Erythroblast (primary cell): ENCODE measurements at regions not wholly inside any gene's neighbourhood (a gene's known extent, or its start where the extent isn't known, plus 50 kb on each side); places are given as distances from the start of the nearest gene placed in this dataset.

ENCODE experiments used
- DNase-seq, 2 experiments: peaks; one replicate each; lab custom pipeline; 2025; lab: John Stamatoyannopoulos, UW
- GATA1 ChIP-seq: IDR thresholded peaks from 2 replicates; pipeline ENCODE4 v1.6.1; 2011; ENCODE audit warnings: low read depth, mild to moderate bottlenecking, control low read depth, low read length, moderate library complexity
- POLR2A ChIP-seq: IDR thresholded peaks from 2 replicates; pipeline ENCODE4 v1.6.1; 2011; ENCODE audit warnings: mild to moderate bottlenecking, low read length

DNA sequence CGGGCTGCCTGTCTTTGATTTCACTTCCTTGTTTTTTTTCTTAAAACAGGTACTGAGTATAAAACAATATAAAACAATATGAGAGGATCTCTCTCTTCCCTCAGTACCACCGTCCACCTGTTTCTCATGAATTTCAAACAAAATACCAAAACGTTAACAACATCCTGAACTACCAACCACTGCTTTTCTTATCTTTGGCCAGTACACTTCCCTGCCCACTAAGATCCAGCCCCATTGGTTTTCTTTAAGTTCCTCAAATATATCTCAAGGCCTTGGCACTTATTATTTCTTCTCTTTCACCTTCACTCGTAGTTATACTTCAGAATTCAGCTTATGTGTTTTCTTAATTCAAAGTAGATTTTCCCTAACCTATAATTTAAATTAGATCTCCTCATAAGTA is 370.2 kb upstream of the GRIA3 start:
- TF ChIP-seq POLR2A: no peak
- TF ChIP-seq GATA1: no peak
- no peak for DNase-seq

DNA sequence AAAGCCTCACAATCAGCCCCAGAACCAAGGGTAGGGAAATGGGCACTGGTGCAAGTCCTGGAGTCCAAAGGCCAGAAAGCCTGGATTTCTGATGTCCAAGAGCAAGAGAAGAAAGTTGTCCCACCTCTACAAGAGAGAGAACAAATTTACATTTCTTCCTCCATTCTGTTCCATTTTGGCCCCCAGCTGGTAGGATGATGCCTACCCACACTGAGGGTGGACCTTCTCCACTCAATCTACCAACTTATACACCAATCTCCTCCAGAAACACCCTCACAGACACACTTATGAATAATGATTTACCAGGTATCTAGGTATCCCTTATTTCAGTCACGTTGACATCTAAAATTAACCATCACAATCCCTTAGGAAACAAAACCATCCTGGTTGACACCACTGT is 367.8 kb upstream of the GRIA3 start:
- no peak for TF ChIP-seq POLR2A
- no peak for TF ChIP-seq GATA1
- no peak for DNase-seq

DNA sequence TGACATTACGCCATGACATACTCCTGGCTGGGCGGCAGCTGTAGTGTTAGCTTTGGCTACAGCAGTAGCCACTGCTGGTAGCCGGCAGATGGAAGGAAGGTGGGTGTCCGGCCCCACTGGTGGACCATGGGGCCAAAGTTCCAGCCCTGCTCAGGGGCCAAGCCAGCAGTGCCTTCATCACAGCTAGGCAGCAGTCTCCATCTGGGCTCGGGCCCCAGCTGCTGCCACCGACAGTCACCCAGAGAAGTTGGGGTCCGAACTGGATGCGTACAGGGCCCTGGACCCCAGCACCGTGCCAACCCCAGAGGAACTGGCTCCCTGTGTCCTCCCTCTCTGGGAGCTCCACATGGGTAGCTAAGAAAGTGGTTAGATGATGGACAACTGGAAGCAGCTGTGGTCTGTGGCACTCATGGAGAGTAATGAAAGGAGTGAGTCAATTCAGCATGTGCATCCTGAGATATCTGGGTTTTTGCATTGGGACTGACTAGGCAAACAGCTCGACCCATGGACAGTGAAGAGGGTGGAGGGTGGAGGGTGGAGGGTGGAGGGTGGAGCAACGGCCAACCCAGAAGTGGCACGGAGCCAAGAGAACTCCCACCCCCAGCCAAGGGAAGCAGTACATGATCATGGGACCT is 366.6 kb upstream of the GRIA3 start:
- DNase-seq: no peak
- TF ChIP-seq POLR2A (no peak), GATA1 (no peak)

DNA sequence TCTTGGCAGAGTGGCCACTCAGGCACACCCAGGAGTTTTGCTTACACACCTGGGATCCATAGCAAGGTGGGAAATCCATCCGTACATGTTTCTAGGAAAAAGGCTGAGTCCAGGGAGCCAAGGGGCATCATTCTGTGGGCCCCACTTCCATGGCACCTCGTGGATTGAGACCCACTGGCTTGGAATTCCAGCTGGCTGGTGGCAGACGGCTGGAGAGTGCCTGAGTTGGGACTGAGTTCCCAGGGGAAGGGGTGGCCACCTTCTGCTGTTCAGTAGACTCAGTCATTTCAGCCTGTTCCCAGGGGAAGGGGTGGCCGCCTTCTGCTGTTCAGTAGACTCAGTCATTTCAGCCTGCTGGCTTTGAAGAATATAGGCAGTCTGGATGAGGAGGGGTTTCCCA is 366.0 kb upstream of the GRIA3 start:
- DNase-seq: no peak
- TF ChIP-seq POLR2A (no peak), GATA1 (no peak)

DNA sequence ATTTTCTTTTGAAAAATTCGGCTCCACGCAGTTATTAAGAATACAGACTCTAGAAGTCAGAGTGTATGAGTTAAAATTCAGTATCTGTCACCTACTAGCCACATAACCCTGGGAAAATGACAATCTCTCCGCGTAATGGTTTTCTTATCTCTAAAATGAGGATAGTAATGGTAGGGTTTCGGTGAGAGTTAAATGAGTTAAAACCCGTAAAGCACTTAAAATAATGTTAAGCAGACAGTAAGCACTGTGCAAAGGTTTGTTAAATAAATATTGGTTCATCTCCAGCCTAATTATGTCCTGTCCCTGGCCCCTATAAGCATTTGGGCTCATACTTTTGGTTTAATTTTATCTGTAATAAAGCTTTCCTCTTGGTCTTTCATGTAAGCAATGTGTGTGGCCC is 350.8 kb upstream of the GRIA3 start:
- DNase-seq: no peak
- TF ChIP-seq GATA1 (no peak), POLR2A (no peak)

DNA sequence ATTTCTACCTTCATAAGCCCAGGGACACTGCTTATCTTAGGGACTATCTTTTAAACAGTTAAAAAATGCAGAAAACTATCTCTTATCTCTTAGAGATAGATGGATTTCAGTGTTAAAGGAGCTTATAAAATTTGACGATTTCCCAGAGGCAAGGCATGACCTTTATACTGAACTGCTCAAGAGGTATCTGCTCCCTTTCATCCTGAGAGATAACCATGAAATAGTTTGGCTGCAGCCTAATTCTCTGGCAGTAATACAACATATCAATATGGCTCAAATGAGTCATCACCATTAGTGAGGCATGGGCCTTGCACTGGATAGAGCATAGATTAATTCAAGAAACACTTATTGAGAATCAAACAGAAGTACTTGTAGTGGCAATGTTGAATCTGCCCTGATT is 348.2 kb upstream of the GRIA3 start:
- no peak for DNase-seq

DNA sequence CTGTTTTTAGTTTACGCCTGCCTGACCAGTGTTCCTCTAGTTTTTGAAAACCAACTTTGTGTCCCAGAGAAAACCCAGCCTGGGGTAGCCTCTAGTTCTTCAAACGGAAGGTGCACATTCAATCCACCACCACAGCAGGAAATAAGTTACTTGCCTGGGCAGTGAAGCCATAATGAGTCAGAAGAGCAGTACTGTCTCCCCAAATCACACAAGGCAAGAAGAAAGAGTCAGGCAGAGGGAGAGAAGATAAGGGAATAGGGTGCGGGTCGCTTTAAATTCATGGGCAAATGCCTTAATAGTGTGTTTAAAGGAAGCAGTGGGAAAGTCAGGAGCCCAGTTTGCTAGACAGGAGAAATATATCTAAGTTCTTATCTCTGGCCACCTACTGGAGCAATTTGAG is 333.8 kb upstream of the GRIA3 start:
- DNase-seq: no peak
- no peak for TF ChIP-seq POLR2A
- no peak for TF ChIP-seq GATA1

More for the DNA sequence above, 348.2 kb upstream of the GRIA3 start:
- no peak for TF ChIP-seq POLR2A
- no peak for TF ChIP-seq GATA1

DNA sequence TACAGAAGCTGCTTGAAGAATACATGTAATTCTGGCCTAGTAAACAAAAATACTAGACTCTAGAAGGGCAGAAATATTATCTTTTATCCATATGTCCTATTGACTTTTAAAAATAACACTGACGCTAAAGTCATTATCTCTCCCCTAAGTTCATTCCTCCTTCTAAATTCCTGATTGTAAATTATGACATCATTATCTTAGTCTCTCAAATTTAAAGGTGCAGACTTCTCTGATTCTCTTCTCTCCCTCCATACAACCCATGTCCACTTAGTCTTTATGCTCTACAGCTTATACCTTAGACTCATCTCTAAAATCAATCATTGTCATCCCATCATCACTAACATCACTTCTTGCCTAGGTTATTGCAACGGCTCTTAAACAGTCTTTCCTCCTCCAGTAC is 327.9 kb upstream of the GRIA3 start:
- no peak for TF ChIP-seq GATA1
- TF ChIP-seq POLR2A: no peak
- no peak for DNase-seq

DNA sequence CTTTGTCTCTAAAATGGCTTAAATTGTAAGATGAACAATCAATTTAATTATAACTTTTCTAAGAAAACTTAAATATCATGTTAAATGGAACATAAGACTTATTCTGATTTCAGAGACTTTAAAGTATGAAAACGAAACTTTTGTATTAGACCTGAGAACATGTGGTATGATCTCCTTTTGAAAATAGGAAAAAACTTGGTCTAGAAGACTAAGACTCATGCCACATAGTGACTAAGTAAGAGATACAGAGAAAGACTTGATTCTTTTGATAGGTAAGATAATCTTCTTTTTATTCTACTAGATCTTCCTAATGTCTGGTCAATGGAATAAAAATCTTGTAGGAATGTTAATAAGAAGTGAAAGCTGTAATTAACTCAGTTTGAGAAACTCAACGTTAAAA is 326.3 kb upstream of the GRIA3 start:
- no peak for DNase-seq
- TF ChIP-seq POLR2A (no peak), GATA1 (no peak)

DNA sequence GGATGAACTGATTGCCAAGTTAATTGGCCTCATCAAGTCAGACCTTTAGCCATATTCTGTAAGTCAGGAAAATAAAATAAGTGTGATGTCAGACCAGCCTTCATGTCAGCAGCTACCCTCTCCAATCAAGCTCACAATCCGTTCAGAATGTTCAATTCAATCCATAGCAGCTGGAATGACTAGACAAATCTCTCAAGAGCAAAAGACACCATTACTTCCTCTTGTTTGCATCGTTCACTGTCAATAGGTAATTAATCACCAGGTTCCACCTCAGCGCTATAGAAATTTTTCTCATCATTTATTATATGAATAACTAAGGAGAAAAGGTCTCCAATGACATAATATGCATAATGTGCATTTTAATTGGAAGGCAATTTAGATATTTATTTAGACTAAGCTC is 321.0 kb upstream of the GRIA3 start:
- no peak for DNase-seq
- TF ChIP-seq GATA1: no peak
- TF ChIP-seq POLR2A: no peak

DNA sequence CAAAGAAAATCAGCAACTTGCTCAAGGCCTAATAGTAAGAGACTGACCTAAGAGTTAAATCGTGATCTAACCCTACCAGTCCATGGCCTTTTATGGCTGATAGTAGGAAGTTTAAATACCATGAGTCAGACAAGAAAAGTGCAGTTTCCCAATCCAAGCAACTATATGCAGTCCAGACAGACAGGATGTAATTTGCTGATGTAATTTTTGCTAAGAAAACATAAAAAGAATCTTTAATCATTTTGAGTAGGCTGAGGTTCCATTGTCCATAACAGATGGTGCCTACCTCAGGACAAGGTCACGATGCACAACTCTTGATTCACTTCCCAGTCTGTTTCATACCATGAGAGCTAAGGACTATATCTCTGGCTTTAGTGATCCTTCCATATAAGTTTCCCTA is 317.5 kb upstream of the GRIA3 start:
- no peak for DNase-seq
- TF ChIP-seq GATA1: no peak
- no peak for TF ChIP-seq POLR2A

DNA sequence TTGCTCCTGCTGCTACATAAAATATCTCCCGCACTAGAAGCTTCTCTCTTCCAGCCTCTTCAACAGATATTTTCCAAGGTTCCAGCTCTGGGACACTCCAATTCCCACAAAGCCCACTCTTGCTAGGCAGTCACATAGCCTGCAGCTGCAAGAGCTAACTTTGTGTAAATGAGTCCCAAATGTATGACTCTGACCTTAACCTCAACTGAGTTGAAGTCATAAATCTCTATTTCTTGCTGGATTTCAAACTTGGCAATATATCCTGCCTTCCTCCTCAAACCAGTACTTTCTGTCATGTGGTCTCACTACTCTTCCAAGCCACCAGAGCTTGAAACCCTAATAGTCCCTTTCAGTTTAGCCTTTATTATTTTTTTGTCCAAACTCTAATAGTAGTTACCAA is 315.4 kb upstream of the GRIA3 start:
- TF ChIP-seq GATA1 (no peak), POLR2A (no peak)
- DNase-seq: no peak

DNA sequence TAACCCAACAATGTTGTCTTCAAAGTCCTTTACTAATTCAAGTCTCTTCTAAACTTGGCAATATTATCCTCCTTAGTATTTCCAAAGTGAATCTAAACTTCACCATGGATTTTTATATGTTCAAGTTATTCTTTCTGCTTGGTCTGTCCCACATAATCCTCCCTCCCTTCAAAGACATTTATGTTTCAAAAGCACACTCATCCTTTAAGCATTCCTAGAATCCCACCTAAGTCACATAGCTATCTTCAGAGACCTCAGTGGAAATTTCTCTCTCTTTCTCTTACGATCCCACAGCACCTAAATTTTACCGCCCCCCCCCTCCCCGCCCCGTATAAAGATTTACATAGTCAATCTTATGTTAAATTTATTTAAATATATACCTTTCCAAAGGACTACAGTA is 314.9 kb upstream of the GRIA3 start:
- DNase-seq: no peak
- TF ChIP-seq POLR2A: no peak
- no peak for TF ChIP-seq GATA1

DNA sequence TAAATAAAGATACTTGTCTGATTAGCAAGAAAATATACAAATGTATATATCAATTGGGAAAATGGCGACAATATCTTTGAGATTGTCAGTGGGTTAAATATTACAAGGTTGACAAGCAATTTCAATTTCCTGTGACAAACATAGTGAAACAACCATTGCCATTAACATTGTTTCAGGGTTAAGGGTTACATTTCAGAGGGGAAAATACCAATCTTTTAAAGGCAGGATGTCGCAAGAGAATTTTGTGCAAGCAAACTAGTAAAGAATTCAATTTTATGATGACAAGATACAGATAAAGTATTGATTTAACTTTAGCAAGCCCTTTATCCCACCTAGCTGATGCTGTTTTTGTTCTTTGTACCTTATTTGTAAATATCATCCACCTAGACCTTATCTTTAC is 305.8 kb upstream of the GRIA3 start:
- TF ChIP-seq POLR2A (no peak), GATA1 (no peak)
- no peak for DNase-seq

DNA sequence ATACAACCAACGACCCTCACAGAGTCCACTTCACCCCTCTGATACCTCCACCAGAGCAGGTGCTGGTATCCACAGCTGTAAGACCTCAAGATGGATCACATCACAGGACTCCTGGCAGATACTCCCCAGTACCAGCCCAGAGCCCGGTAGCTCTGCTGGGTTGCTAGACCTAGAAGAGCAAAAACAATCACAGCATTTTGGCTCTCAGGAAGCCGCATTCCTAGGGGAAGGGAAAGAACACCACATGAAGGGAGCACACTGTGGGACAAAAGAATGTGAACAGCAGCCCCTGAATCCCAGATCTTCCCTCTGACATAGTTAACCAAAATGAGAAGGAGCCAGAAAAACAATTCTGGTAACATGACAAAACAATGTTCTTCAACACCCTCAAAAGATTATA is 303.1 kb upstream of the GRIA3 start:
- TF ChIP-seq GATA1: no peak
- no peak for TF ChIP-seq POLR2A
- DNase-seq: no peak
